Activated T-cell treated with anti-CD3 and anti-CD28 coated beads for 24 hours (primary cell): ENCODE measurements at regions not wholly inside any gene's neighbourhood (a gene's known extent, or its start where the extent isn't known, plus 50 kb on each side); places are given as distances from the start of the nearest gene placed in this dataset.
"Not testable (repeated sequence)": the region's sequence is repeated elsewhere in the genome, so short reads cannot be mapped to it uniquely, and the experiment has no call there.

Experiments used
- DNase-seq: peaks from one replicate; pipeline ENCODE4 v3.0.0-alpha.2; 2020; ENCODE audit warnings: low read depth

DNA sequence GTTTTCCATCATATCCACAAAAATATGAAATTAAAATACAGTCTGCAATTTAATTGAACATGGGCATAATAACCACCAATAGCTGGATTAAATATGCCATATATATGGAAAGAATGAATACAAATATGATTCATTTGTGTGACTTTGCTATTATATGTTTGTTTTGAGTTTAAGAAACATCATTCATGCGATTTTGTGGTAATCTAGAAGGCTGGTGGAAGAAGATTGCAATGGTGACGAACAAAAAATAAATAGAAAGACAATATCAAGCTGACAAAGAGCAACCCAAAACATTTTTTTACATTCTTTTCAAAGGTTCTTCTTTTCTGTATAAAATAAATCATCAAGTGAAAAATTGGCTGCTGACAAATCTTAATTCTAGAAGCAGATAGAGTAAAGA is 610.0 kb downstream of the MAT2B start:
- DNase-seq, result no peak

- DNase-seq, result no peak
Observed at GRCh38 chr5:164119806-164120447, 614.5 kb downstream of the MAT2B start.

- DNase-seq, result no peak
Observed at GRCh38 chr5:164127527-164127926, 622.1 kb downstream of the MAT2B start.

GRCh38 chr5:164132358-164132757 is 626.9 kb downstream of the MAT2B start:
- DNase-seq, result no peak

DNA sequence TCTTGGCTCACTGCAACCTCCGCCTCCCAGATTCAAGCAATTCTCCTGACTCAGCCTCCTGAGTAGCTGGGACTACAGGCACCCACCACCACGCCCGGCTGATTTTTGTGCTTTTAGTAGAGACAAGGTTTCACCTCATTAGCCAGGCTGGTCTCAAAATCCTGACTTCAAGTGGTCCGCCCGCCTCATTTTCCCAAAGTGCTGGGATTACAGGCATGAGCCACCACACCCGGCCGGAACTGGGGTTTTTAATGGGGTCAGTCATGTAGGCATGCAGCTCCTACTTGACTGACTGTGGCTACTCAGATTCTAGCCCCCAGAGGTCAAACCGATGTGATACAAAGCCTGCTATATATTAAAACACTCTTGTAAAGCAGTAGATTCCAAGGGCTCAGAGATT is 631.7 kb downstream of the MAT2B start:
- DNase-seq, result no peak

GRCh38 chr5:164139423-164139822 is 634.0 kb downstream of the MAT2B start:
- no peak for DNase-seq

DNA sequence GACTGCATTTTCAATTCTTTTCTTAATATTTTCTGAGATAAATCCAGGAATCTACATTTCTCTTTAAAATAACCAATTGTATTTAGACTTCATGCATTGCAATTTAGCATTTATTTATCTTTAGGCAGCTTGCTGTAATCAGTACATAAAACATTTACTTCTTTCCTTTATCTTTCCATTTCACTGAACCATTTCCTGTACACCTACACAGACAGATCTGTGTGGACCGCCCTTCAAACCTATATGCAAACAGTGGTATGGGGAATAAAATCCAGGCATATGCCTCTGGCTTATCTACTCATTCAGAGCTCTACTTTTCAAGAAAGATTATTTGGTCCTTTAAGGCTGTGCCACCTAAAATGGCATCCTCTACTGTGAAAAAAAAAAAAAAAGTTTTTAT is 640.0 kb downstream of the MAT2B start:
- DNase-seq, result no peak

DNA sequence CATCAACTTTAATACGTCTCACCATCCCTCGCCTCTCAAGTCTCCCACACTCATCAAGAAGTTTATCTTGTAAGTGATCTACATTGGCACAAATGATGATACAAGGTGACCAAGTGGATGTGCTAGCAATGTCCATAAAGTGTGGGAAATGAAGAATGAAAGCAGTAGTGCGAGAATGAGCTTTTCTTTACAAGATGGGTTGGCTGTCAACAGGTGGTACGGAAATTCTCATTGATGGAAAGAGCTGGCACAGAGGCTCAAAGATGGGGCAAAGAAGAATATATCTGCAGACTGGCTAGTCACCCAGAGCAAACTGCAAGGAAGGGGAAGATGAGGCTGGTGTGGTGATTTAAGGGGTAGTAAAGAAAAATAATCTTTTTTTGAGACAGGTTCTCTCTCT is 640.8 kb downstream of the MAT2B start:
- DNase-seq, result no peak

DNA sequence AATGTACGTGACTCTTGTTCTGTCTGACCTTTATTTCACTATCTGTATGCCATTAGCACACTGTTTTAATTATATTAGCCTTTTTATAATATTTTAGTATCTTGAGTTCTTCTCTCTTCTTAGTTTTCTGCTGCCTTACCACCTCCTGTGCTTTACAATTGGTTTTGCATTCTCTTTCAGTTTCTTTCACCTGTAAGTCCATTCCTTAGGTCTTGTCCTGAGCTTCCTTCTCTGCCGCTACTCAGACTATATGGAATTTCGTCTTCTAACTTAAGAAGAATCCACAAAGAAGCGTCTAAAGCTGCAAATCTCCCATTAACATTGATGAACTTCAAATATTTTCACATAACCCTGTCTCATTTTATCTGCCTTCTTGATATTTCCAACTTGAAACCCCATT is 642.9 kb downstream of the MAT2B start:
- no peak for DNase-seq

DNA sequence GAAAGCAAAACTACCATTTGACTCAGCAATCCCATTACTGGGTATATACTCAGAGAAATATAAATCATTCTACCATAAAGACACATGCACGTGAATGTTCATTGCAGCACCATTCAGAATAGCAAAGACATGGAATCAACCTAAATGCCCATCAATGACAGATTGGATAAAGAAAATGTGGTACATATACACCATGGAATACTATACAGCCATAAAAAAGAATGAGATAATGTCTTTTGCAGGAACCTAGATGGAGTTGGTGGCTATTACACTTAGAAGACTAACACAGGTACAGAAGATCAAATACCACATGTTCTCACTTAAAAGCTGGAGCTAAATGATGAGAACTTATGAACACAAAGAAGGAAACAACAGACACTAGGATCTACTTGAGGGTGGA is 647.1 kb downstream of the MAT2B start:
- not testable (repeated sequence) for DNase-seq

GRCh38 chr5:164153469-164154172 is 648.2 kb downstream of the MAT2B start:
- DNase-seq, result no peak

- no peak for DNase-seq
Observed at GRCh38 chr5:164170814-164171213, 665.4 kb downstream of the MAT2B start.

- DNase-seq, result no peak
Observed at GRCh38 chr5:164175083-164175482, 669.7 kb downstream of the MAT2B start.

DNA sequence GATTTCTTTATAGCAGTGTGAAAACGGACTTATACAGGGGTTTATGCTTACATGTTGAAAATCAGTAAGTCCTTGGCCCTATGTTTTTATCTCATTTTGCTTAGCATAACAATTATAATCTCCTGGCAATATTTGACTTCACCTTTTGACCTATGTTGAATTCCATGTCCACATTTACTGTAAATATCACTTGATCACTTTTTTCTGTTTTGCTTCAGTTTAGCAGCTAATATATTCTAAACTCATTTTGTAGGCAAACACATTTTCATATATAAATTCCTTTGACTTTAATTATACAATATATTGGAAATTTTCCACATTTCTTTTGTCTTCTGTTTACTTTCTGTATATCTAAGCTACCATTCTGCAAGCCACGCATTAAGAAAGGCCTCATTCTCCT is 674.0 kb downstream of the MAT2B start:
- no peak for DNase-seq

GRCh38 chr5:164181604-164182003 is 676.2 kb downstream of the MAT2B start:
- no peak for DNase-seq

- no peak for DNase-seq
Observed at GRCh38 chr5:164184158-164184557, 678.7 kb downstream of the MAT2B start.

GRCh38 chr5:164185000-164185399 is 679.6 kb downstream of the MAT2B start:
- DNase-seq, result no peak

DNA sequence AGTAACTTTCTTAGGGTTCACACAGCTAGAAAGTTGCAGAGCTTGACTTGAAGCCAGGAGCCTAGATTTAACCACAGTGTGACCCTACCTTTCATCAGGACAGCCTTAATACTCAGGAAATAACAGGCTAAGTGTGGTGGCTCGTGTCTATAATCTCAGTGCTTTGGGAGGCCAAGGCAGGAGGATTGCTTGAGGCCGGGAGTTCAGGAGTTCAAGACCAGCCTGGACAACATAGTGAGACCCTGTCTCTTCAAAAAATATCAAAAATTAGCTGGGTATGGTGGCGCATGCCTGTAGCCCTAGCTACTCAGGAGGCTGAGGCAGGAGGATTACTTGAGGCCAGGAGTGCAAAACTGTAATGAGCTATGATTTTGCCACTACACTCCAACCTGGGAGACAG is 681.1 kb downstream of the MAT2B start:
- DNase-seq, result no peak

DNA sequence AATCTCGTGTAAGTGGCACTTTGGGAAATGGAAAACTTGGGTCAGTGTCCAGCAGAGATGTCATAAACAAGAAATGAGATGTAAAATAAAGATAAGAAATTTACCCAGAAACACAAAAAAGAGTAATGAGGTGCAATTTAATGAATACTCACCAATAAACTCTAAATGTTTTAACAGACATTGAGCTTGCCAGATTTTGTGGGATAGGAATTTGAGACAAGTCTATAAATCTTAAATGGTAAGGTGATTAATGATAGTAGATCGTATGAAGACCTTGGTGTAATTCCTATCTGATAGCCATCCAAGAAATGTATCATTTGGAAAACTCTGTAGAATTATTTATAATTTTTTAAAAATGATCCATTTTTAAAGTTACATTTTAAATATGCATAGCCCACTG is 682.4 kb downstream of the MAT2B start:
- DNase-seq, result no peak

- DNase-seq, result no peak
Observed at GRCh38 chr5:164188733-164189148, 683.3 kb downstream of the MAT2B start.

GRCh38 chr5:164191240-164191639 is 685.8 kb downstream of the MAT2B start:
- no peak for DNase-seq

DNA sequence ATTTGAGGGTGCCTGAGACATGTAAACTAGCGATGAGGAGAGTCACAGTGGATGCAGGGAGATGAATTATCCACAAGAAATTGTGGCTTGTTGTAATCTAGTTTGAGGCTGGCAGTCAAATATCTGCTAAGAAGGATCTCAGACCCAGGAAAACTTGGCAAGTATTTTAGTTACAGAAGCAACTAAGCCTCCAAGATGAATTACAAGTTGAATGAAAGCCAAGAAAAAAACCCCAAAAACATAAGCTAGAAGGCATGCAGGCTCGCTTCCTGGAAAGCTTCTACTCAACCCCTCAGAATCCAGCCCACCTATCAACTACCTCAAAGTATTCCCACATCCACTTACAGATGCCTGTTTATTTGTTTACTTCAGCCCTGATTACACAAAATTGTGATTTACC is 696.9 kb downstream of the MAT2B start:
- DNase-seq, result no peak

DNA sequence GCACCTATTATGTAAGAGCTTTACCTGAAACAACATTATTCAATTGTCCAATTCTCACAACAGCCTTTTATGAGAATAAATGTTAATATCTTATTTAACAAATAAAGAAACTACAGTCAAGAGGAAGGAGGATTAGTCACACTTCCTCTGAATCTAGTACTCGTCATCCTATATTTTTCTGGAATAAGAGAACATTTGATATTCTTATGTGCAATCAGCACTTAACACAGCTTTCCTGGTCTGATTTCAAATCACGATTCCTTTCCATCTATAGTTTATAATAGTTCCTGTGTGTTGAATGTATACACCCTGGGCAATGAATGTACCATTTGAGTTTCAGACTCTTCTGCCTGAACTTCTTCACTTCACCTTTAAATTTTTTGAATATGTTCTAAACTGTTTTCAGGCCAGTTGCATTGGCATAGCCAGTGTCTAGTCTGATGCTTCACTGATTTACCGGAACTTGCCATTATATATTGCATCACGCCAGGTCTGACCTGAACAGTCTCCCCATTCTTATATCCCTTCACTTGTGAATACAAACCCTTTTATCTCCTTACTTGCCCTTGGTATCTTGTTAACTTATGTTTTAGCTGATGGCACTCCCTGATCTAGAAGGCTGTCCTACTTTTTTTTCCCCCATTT is 698.3 kb downstream of the MAT2B start:
- no peak for DNase-seq
